Muscle layer of colon (tissue), 2 donors: ENCODE measurements at regions not wholly inside any gene's neighbourhood (a gene's known extent, or its start where the extent isn't known, plus 50 kb on each side); places are given as distances from the start of the nearest gene placed in this dataset.

ENCODE experiments used
- H3K27ac ChIP-seq: one replicate; pipeline ENCODE4 v1.7.0; 2013; ENCODE audit warnings: low read depth, mild to moderate bottlenecking, low read length, moderate library complexity
- H3K27me3 ChIP-seq, 2 donors: one replicate each; pipeline ENCODE4 v1.7.0; 2013; ENCODE audit warnings: low read length in 2 of 2, mild to moderate bottlenecking in 2 of 2; ENCODE audit not compliant: insufficient read depth in 2 of 2, control insufficient read depth in 1 of 2
- H3K36me3 ChIP-seq: one replicate; pipeline ENCODE4 v1.7.0; 2013; ENCODE audit warnings: mild to moderate bottlenecking, low read length; ENCODE audit not compliant: insufficient read depth
- H3K4me1 ChIP-seq: one replicate; pipeline ENCODE4 v1.7.0; 2013; ENCODE audit warnings: mild to moderate bottlenecking, low read length; ENCODE audit not compliant: insufficient read depth
- H3K4me3 ChIP-seq, 2 donors: one replicate each; pipeline ENCODE4 v1.7.0; 2013; ENCODE audit warnings: low read length in 2 of 2, low read depth in 1 of 2, mild to moderate bottlenecking in 1 of 2, moderate library complexity in 1 of 2
- H3K9ac ChIP-seq: one replicate; pipeline ENCODE4 v1.7.0; 2013; ENCODE audit warnings: low read length
- H3K9me3 ChIP-seq: one replicate; pipeline ENCODE4 v1.7.0; 2013; ENCODE audit warnings: mild to moderate bottlenecking, low read length
- donor health status: abdominal sarcoma.
- donor health status: Adenocarcinoma of cecum.

- Histone ChIP-seq H3K9me3 (no peaks in the 10 kb centered on the region), H3K4me3 (no peak overlapping the region), H3K9ac (no peak overlapping the region), H3K27me3 (no peaks in the 10 kb centered on the region), H3K36me3 (no peaks in the 10 kb centered on the region), H3K27ac (no peak overlapping the region), H3K4me1 (no peaks in the 10 kb centered on the region)
Measured at GRCh38 chr12:126648074-126648473, 1582.8 kb downstream of the AACS start.

- no peaks in the 10 kb centered on the region for H3K36me3 ChIP-seq
- H3K9me3 ChIP-seq: no peaks in the 10 kb centered on the region
- no peak overlapping the region for H3K9ac ChIP-seq
- no peak overlapping the region for H3K27ac ChIP-seq
- H3K4me1 ChIP-seq: no peaks in the 10 kb centered on the region
- no peaks in the 10 kb centered on the region for H3K27me3 ChIP-seq
- H3K4me3 ChIP-seq: no peak overlapping the region
Measured at GRCh38 chr12:126651133-126651532, 1585.9 kb downstream of the AACS start.

- Histone ChIP-seq H3K36me3 (no peaks in the 10 kb centered on the region), H3K27ac (no peak overlapping the region), H3K9ac (no peak overlapping the region), H3K4me1 (peaks cover 3% of the 10 kb centered on the region), H3K27me3 (no peaks in the 10 kb centered on the region), H3K9me3 (no peaks in the 10 kb centered on the region), H3K4me3 (no peak overlapping the region)
Measured at GRCh38 chr12:126663304-126664094, 1598.3 kb downstream of the AACS start.

GRCh38 chr12:126667339-126667738 lies 1599.6 kb upstream of the TMEM132C start:
- H3K27ac ChIP-seq: no peak overlapping the region
- H3K9ac ChIP-seq: no peak overlapping the region
- H3K9me3 ChIP-seq: no peaks in the 10 kb centered on the region
- no peaks in the 10 kb centered on the region for H3K36me3 ChIP-seq
- H3K27me3 ChIP-seq: no peaks in the 10 kb centered on the region
- no peak overlapping the region for H3K4me3 ChIP-seq
- H3K4me1 ChIP-seq: peaks cover 11% of the 10 kb centered on the region

GRCh38 chr12:126668538-126668937 lies 1598.4 kb upstream of the TMEM132C start:
- no peak overlapping the region for H3K4me3 ChIP-seq
- H3K4me1 ChIP-seq: peaks cover 11% of the 10 kb centered on the region
- H3K36me3 ChIP-seq: no peaks in the 10 kb centered on the region
- no peak overlapping the region for H3K9ac ChIP-seq
- H3K27ac ChIP-seq: no peak overlapping the region
- H3K27me3 ChIP-seq: no peaks in the 10 kb centered on the region
- H3K9me3 ChIP-seq: no peaks in the 10 kb centered on the region

- no peaks in the 10 kb centered on the region for H3K36me3 ChIP-seq
- peaks cover 11% of the 10 kb centered on the region for H3K4me1 ChIP-seq
- no peaks in the 10 kb centered on the region for H3K27me3 ChIP-seq
- no peak overlapping the region for H3K9ac ChIP-seq
- H3K9me3 ChIP-seq: no peaks in the 10 kb centered on the region
- H3K27ac ChIP-seq: no peak overlapping the region
- H3K4me3 ChIP-seq: no peak overlapping the region
Measured at GRCh38 chr12:126668961-126669360, 1598.0 kb upstream of the TMEM132C start.

- no peaks in the 10 kb centered on the region for H3K36me3 ChIP-seq
- H3K9me3 ChIP-seq: no peaks in the 10 kb centered on the region
- H3K9ac ChIP-seq: no peak overlapping the region
- no peak overlapping the region for H3K27ac ChIP-seq
- no peaks in the 10 kb centered on the region for H3K4me1 ChIP-seq
- no peaks in the 10 kb centered on the region for H3K27me3 ChIP-seq
- no peak overlapping the region for H3K4me3 ChIP-seq
Measured at GRCh38 chr12:126676434-126676833, 1590.5 kb upstream of the TMEM132C start.

- H3K9me3 ChIP-seq: no peaks in the 10 kb centered on the region
- H3K27ac ChIP-seq: no peak overlapping the region
- H3K9ac ChIP-seq: no peak overlapping the region
- no peaks in the 10 kb centered on the region for H3K36me3 ChIP-seq
- no peaks in the 10 kb centered on the region for H3K4me1 ChIP-seq
- no peak overlapping the region for H3K4me3 ChIP-seq
- H3K27me3 ChIP-seq: no peaks in the 10 kb centered on the region
Measured at GRCh38 chr12:126681676-126682075, 1585.3 kb upstream of the TMEM132C start.

- no peaks in the 10 kb centered on the region for H3K27me3 ChIP-seq
- no peaks in the 10 kb centered on the region for H3K36me3 ChIP-seq
- no peak overlapping the region for H3K27ac ChIP-seq
- no peaks in the 10 kb centered on the region for H3K9me3 ChIP-seq
- H3K4me3 ChIP-seq: no peak overlapping the region
- H3K4me1 ChIP-seq: no peaks in the 10 kb centered on the region
- H3K9ac ChIP-seq: no peak overlapping the region
Measured at GRCh38 chr12:126684703-126685102, 1582.3 kb upstream of the TMEM132C start.

- H3K4me1 ChIP-seq: no peaks in the 10 kb centered on the region
- no peaks in the 10 kb centered on the region for H3K9me3 ChIP-seq
- no peak overlapping the region for H3K4me3 ChIP-seq
- H3K27ac ChIP-seq: no peak overlapping the region
- H3K36me3 ChIP-seq: no peaks in the 10 kb centered on the region
- no peaks in the 10 kb centered on the region for H3K27me3 ChIP-seq
- no peak overlapping the region for H3K9ac ChIP-seq
Measured at GRCh38 chr12:126685636-126686035, 1581.3 kb upstream of the TMEM132C start.

GRCh38 chr12:126688556-126688955 lies 1578.4 kb upstream of the TMEM132C start:
- no peaks in the 10 kb centered on the region for H3K4me1 ChIP-seq
- H3K4me3 ChIP-seq: no peak overlapping the region
- no peaks in the 10 kb centered on the region for H3K36me3 ChIP-seq
- no peak overlapping the region for H3K9ac ChIP-seq
- H3K27me3 ChIP-seq: no peaks in the 10 kb centered on the region
- no peak overlapping the region for H3K27ac ChIP-seq
- H3K9me3 ChIP-seq: no peaks in the 10 kb centered on the region

- Histone ChIP-seq H3K4me1 (no peaks in the 10 kb centered on the region), H3K27ac (no peak overlapping the region), H3K4me3 (no peak overlapping the region), H3K27me3 (no peaks in the 10 kb centered on the region), H3K9ac (no peak overlapping the region), H3K9me3 (no peaks in the 10 kb centered on the region), H3K36me3 (no peaks in the 10 kb centered on the region)
Measured at GRCh38 chr12:126700096-126700495, 1566.9 kb upstream of the TMEM132C start.
